Activated CD4-positive, alpha-beta T cell treated with anti-CD3 and anti-CD28 coated beads, Interleukin-2, amount 50 U/mL, for 4 hours (primary cell): ENCODE measurements at regions not wholly inside any gene's neighbourhood (a gene's known extent, or its start where the extent isn't known, plus 50 kb on each side); places are given as distances from the start of the nearest gene placed in this dataset.
"Not testable (repeated sequence)": the region's sequence is repeated elsewhere in the genome, so short reads cannot be mapped to it uniquely, and the experiment has no call there.

Source experiments
- DNase-seq, 2 experiments: peaks; one replicate each; pipeline ENCODE4 v3.0.0-alpha.2; 2020

GRCh38 chr6:13874191-13874549, 50.6 kb upstream of the RNF182 start:
- DNase-seq = no peak

- DNase-seq = peak; percentile 69
Observed at GRCh38 chr6:13873288-13874190, 51.2 kb upstream of the RNF182 start.

- no peak for DNase-seq
Observed at GRCh38 chr6:13872681-13873080, 52.1 kb upstream of the RNF182 start.

GRCh38 chr6:13872006-13872405, 52.7 kb upstream of the RNF182 start:
- not testable (repeated sequence) for DNase-seq

- no peak for DNase-seq
Observed at GRCh38 chr6:13870214-13870830, 54.4 kb upstream of the RNF182 start.

- no peak for DNase-seq
Observed at GRCh38 chr6:13868236-13868635, 53.9 kb upstream of the MCUR1 start.

GRCh38 chr6:13866301-13866700, 51.9 kb upstream of the MCUR1 start:
- DNase-seq = no peak

- no peak for DNase-seq
Observed at GRCh38 chr6:13865141-13865540, 50.8 kb upstream of the MCUR1 start.

GRCh38 chr6:13864669-13865068, 50.3 kb upstream of the MCUR1 start:
- DNase-seq = not testable (repeated sequence)
